Mesothelial cell of epicardium (in vitro differentiated cells): ENCODE measurements at regions not wholly inside any gene's neighbourhood (a gene's known extent, or its start where the extent isn't known, plus 50 kb on each side); places are given as distances from the start of the nearest gene placed in this dataset.

Experiments used
- DNase-seq, 2 experiments: peaks; one replicate each; pipeline ENCODE4 v3.0.0; 2021; ENCODE audit warnings: low spot score in 2 of 2; ENCODE audit not compliant: unreplicated experiment in 2 of 2
- H3K27ac Mint-ChIP-seq: 2 replicates; pipeline ENCODE4 v1.8.0; 2021; ENCODE audit warnings: mixed read lengths
- H3K27me3 Mint-ChIP-seq: 2 replicates; pipeline ENCODE4 v1.8.0; 2021; ENCODE audit warnings: low read depth, mixed read lengths
- H3K36me3 Mint-ChIP-seq: 2 replicates; pipeline ENCODE4 v1.8.0; 2021; ENCODE audit warnings: mixed read lengths
- H3K4me1 Mint-ChIP-seq: 2 replicates; pipeline ENCODE4 v1.8.0; 2021; ENCODE audit warnings: mixed read lengths
- H3K4me3 Mint-ChIP-seq: 2 replicates; pipeline ENCODE4 v1.8.0; 2021; ENCODE audit warnings: mild to moderate bottlenecking, moderate library complexity, mixed read lengths
- H3K9me3 Mint-ChIP-seq: 2 replicates; pipeline ENCODE4 v1.8.0; 2021; ENCODE audit warnings: mixed read lengths
- CTCF ChIP-seq: fragments of 200-600 bp; sonication (generic); IDR thresholded peaks from one replicate; pipeline ENCODE4 v1.5.0; 2021; ENCODE audit warnings: antibody characterized with exemption; ENCODE audit not compliant: unreplicated experiment

GRCh38 chr6:41453244-41453643 is 92.9 kb upstream of the FOXP4 start:
- H3K27ac Mint-ChIP-seq: no peak overlapping the region
- DNase-seq: no peak
- peaks cover 51% of the 10 kb centered on the region for H3K4me1 Mint-ChIP-seq
- no peak for TF ChIP-seq CTCF
- no peaks in the 10 kb centered on the region for H3K27me3 Mint-ChIP-seq
- no peak overlapping the region for H3K4me3 Mint-ChIP-seq
- no peaks in the 10 kb centered on the region for H3K36me3 Mint-ChIP-seq
- no peaks in the 10 kb centered on the region for H3K9me3 Mint-ChIP-seq

GRCh38 chr6:41454189-41454789 is 91.9 kb upstream of the FOXP4 start:
- Mint-ChIP-seq H3K27me3 (no peaks in the 10 kb centered on the region), H3K4me3 (no peak overlapping the region), H3K9me3 (no peaks in the 10 kb centered on the region), H3K4me1 (peaks cover 47% of the 10 kb centered on the region), H3K27ac (no peak overlapping the region), H3K36me3 (no peaks in the 10 kb centered on the region)
- no peak for DNase-seq
- TF ChIP-seq CTCF: no peak

GRCh38 chr6:41455410-41455809 is 90.8 kb upstream of the FOXP4 start:
- no peak for DNase-seq
- no peaks in the 10 kb centered on the region for H3K27me3 Mint-ChIP-seq
- no peaks in the 10 kb centered on the region for H3K9me3 Mint-ChIP-seq
- H3K4me3 Mint-ChIP-seq: no peak overlapping the region
- H3K4me1 Mint-ChIP-seq: peaks cover 38% of the 10 kb centered on the region
- H3K36me3 Mint-ChIP-seq: no peaks in the 10 kb centered on the region
- no peak overlapping the region for H3K27ac Mint-ChIP-seq
- no peak for TF ChIP-seq CTCF

- no peaks in the 10 kb centered on the region for H3K27me3 Mint-ChIP-seq
Observed at GRCh38 chr6:41455818-41456217, 90.4 kb upstream of the FOXP4 start.

GRCh38 chr6:41457303-41457670 is 88.9 kb upstream of the FOXP4 start:
- H3K27me3 Mint-ChIP-seq: no peaks in the 10 kb centered on the region
- H3K36me3 Mint-ChIP-seq: no peaks in the 10 kb centered on the region
- no peaks in the 10 kb centered on the region for H3K9me3 Mint-ChIP-seq
- H3K4me3 Mint-ChIP-seq: no peak overlapping the region
- no peak for DNase-seq
- peaks cover 20% of the 10 kb centered on the region for H3K4me1 Mint-ChIP-seq
- no peak for TF ChIP-seq CTCF
- no peak overlapping the region for H3K27ac Mint-ChIP-seq

More at GRCh38 chr6:41455818-41456217, 90.4 kb upstream of the FOXP4 start:
- TF ChIP-seq CTCF: no peak
- H3K4me3 Mint-ChIP-seq: no peak overlapping the region
- H3K9me3 Mint-ChIP-seq: no peaks in the 10 kb centered on the region
- DNase-seq: no peak
- no peaks in the 10 kb centered on the region for H3K36me3 Mint-ChIP-seq
- peaks cover 34% of the 10 kb centered on the region for H3K4me1 Mint-ChIP-seq
- H3K27ac Mint-ChIP-seq: no peak overlapping the region

GRCh38 chr6:41459738-41460137 is 86.4 kb upstream of the FOXP4 start:
- peaks cover 24% of the 10 kb centered on the region for H3K4me1 Mint-ChIP-seq
- no peaks in the 10 kb centered on the region for H3K27me3 Mint-ChIP-seq
- H3K36me3 Mint-ChIP-seq: no peaks in the 10 kb centered on the region
- H3K4me3 Mint-ChIP-seq: no peak overlapping the region
- no peaks in the 10 kb centered on the region for H3K9me3 Mint-ChIP-seq
- DNase-seq: no peak
- H3K27ac Mint-ChIP-seq: no peak overlapping the region
- no peak for TF ChIP-seq CTCF
